BJ (cell line): ENCODE measurements at regions not wholly inside any gene's neighbourhood (a gene's known extent, or its start where the extent isn't known, plus 50 kb on each side); places are given as distances from the start of the nearest gene placed in this dataset.
"Not testable (repeated sequence)": the region's sequence is repeated elsewhere in the genome, so short reads cannot be mapped to it uniquely, and the experiment has no call there.

Experiments
- CTCF ChIA-PET: fragments of 350-600 bp; formaldehyde crosslinking; extraction: SDS; loops from one replicate; lab custom pipeline; 2021; ENCODE audit warnings: antibody characterized with exemption, inconsistent platforms; lab: Yijun Ruan, JAX
- POLR2A ChIA-PET: fragments of 300-600 bp; sonication (Branson Sonifier 250); formaldehyde crosslinking; extraction: SDS; loops from one replicate; lab custom pipeline; 2021; ENCODE audit warnings: antibody characterized with exemption; lab: Charles Lee
- DNase-seq: peaks from one replicate; pipeline ENCODE4 v3.0.0-alpha.2; 2011; ENCODE audit warnings: low read depth
- H3K27me3 ChIP-seq: 2 replicates; pipeline ENCODE4 v1.6.0; 2011; ENCODE audit warnings: low read length; ENCODE audit not compliant: control insufficient read depth, insufficient read depth
- H3K36me3 ChIP-seq: 2 replicates; pipeline ENCODE4 v1.5.1; 2011; ENCODE audit warnings: low read length; ENCODE audit not compliant: control insufficient read depth, insufficient read depth
- H3K4me3 ChIP-seq: 2 replicates; pipeline ENCODE4 v1.5.1; 2011; ENCODE audit warnings: low read depth, mild to moderate bottlenecking, control low read depth, low read length
- CTCF ChIP-seq: IDR thresholded peaks from 2 replicates; pipeline ENCODE4 v1.5.1; 2011; ENCODE audit warnings: low read depth, mild to moderate bottlenecking, control low read depth, inconsistent platforms, low read length, moderate library complexity; ENCODE audit not compliant: insufficient read depth

GRCh38 chr15:77902921-77903760 is 174.4 kb downstream of the TBC1D2B start:
- H3K36me3 ChIP-seq, H3K4me3 ChIP-seq, DNase-seq, H3K27me3 ChIP-seq, POLR2A ChIA-PET: not testable (repeated sequence)
- TF ChIP-seq CTCF: peak; percentile 79
- CTCF ChIA-PET: interaction anchor here (0.7 to 4.9 kb wide), 5 partner anchors 8 to 205 kb away, joined by 3 to 30 read pairs (median 4); no protein-coding TSS in a partner anchor

GRCh38 chr15:77901921-77902750 is 175.4 kb downstream of the TBC1D2B start:
- POLR2A ChIA-PET: no interaction called here
- H3K4me3 ChIP-seq: no peak overlapping the region
- no peaks in the 10 kb centered on the region for H3K27me3 ChIP-seq
- H3K36me3 ChIP-seq: no peaks in the 10 kb centered on the region
- CTCF ChIA-PET: interaction anchor here (0.6 to 4.9 kb wide), 7 partner anchors 8 to 206 kb away, joined by 3 to 30 read pairs (median 3); no protein-coding TSS in a partner anchor
- DNase-seq: no peak
- peak; percentile 24; the same call in 1 of the 2 replicates for TF ChIP-seq CTCF

GRCh38 chr15:77901251-77901881 is 176.1 kb downstream of the TBC1D2B start:
- POLR2A ChIA-PET: no interaction called here
- no peak for DNase-seq
- CTCF ChIA-PET: interaction anchor here (0.8 to 4.9 kb wide), 7 partner anchors 9 to 207 kb away, joined by 3 to 30 read pairs (median 4); no protein-coding TSS in a partner anchor
- Histone ChIP-seq H3K4me3 (no peak overlapping the region), H3K36me3 (no peaks in the 10 kb centered on the region), H3K27me3 (no peaks in the 10 kb centered on the region)
- TF ChIP-seq CTCF: no peak

- POLR2A ChIA-PET, H3K27me3 ChIP-seq, H3K36me3 ChIP-seq, H3K4me3 ChIP-seq, DNase-seq: not testable (repeated sequence)
- TF ChIP-seq CTCF: peak; percentile 69
- CTCF ChIA-PET: interaction anchor here (0.6 to 4.9 kb wide), 9 partner anchors 8 to 348 kb away, joined by 3 to 30 read pairs (median 3); no protein-coding TSS in a partner anchor
These were observed 177.1 kb downstream of the TBC1D2B start for GRCh38 chr15:77900331-77900963.

GRCh38 chr15:77899776-77900175 is 177.7 kb downstream of the TBC1D2B start:
- H3K27me3 ChIP-seq, POLR2A ChIA-PET, H3K36me3 ChIP-seq, DNase-seq, H3K4me3 ChIP-seq: not testable (repeated sequence)
- CTCF ChIA-PET: interaction anchor here (0.6 to 4.9 kb wide), 7 partner anchors 8 to 348 kb away, joined by 3 to 30 read pairs (median 3); no protein-coding TSS in a partner anchor
